GM19328 (cell line): ENCODE measurements at regions not wholly inside any gene's neighbourhood (a gene's known extent, or its start where the extent isn't known, plus 50 kb on each side); places are given as distances from the start of the nearest gene placed in this dataset.

Experiments used
- ATAC-seq: cut with Tn5 transposase; IDR thresholded peaks from one replicate; pipeline ENCODE4 v1.9.1; 2021; ENCODE audit warnings: mild to moderate bottlenecking, moderate library complexity; ENCODE audit not compliant: unreplicated experiment

DNA sequence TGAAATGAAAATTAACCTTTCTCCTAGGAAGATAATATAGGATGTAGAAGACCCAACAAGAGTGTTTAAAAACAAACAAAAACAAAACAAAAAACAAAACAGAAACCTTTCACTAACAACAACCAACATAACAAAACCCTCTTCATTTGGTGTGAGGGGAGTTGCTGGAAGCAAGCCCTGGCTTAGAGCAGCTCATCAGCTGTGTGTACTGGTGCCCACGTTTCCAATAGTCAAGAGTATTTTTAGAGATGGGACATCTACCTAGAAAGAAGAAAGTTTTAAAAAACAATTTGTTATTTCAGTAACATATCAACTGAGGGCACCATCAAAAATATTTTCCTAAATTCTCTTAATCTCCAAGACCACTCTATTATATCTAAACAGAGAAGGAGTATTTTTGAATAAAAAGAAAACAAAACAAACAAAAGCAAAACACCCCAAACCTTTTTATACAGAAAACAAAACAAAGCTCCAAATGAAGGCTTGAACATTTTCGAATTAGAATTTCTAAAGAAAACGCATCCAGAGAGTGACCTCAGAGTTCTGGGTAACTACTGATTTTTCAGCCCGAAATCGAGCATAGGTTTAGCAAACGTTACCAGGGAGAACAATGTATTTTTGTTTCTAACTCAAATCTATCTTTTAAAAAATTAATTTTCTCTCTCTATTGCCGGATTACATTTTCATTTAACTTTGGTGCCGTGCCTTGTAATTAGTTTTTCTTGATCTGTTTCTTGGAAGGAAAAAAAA lies 134.6 kb downstream of the INSIG2 start:
- ATAC-seq = no peak

DNA sequence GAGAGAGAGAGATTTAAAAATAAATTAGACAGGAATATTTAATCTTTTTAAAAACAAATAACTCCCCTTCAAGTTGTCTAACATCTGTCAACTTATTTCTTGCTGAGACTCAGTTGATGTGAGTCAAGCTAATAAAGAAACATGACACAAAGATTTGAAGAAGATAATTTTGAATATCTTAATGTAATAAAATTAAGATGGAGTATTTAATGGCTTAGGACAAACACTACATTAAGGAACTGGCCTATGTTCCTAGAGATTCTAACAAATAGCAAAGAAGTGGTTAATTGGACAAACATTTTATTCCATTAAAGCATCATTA lies 134.0 kb downstream of the INSIG2 start:
- no peak for ATAC-seq

DNA sequence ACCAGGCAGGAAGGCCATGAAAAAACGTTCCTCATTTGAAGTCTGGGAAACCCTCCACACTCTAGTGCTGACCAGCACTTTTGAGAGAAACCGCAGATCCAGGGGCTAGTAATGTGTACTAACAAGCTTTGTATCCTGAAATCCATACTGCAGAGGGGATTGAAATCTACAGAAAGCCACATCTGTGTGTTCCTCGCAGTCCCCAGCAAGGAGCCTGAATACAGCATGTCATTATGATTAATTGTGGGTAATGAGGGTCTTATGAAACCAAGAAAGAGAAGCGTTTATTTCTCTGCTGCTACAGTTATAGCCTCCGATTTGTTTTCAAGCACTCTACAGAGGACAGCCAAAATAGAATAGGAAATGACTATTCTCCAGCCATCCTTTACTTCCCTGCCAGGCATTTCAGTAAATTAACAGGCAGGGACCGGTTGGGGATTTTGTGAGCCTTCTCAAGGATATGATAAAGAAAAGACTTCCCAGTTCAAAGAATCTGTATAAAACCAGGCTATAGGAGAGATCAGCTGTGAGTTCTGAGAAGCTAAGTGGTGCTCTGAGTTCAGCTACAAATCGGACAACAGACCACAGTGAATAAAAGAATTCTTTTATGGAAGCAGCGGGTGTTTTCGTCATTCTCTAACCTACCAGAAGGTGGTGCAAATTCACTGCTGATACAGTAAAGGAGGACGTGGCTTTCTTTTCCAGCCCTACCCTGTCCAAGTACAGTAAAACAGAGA lies 133.4 kb downstream of the INSIG2 start:
- peak; percentile 44 for ATAC-seq

DNA sequence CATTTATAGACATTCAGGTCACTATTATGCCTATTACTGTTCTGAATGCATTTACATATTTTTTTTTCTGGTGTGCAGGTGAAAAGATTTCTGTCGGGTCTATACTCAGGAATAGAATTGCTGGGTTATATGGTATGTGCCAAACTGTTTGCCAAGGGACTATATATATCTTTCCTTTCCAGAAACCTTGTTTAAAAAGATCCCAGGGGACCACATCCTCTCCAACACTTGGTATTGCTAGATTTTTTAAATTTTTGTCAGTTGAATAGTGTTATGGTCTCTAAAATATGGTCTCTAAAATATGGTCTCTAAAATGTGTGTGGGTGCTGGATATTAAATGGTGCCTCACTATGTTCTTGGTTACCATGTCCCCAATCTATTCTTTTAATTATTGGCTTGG lies 131.3 kb downstream of the INSIG2 start:
- ATAC-seq = no peak

DNA sequence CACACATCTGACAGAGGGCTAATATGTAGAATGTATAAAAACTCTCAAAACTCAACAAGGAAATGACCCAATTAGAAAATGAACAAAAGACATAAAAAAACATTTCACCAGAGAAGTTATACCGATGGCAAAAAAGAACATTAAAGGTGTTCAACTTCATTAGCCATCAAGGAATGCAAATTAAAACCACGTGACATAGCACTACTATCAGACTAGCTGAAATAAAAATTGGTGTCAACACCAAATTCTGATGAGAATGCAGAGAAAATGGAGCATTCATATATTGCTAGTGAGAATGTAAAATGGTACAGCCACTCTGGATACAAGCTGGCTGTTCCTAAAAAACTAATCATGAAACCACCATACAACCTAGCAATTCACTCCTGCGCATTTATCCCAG lies 128.0 kb downstream of the INSIG2 start:
- no peak for ATAC-seq

DNA sequence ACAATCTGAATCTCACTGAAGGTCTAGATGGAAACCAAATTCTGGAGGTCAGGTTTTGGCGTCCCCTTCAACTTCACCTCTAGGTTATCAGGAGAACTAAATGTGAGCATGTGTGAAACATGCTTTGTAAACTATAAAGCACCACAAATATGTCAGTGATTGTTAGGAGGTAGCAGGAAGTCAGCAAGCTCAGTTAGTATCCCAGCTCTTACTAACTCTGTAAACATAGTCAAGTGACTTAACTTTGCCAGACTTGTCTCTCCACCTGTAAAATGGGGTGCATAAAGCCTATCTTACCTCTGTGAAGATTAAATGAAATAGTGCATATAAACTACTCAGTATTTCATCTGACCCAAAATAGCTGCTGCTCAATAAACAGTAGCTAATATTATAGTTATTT lies 121.5 kb downstream of the INSIG2 start:
- no peak for ATAC-seq

DNA sequence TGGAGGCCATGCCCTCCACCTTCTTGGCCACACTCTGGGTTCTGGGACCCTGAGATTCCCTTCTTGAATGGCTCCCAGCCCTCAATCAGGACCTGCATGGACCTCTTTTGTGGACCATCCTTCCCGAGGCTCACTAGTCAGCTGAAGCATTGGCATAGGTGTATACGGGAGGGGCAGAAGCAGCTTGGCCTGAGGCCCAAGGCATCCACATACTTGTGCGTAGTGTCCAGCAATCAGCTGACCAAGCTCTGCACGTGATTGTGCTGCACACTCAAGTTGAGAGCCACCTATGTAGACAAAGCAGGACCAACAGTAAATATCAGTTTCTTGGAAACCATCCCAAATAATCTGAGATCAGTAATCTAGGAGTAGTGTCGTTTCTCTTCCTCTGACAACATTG lies 119.6 kb downstream of the INSIG2 start:
- no peak for ATAC-seq

DNA sequence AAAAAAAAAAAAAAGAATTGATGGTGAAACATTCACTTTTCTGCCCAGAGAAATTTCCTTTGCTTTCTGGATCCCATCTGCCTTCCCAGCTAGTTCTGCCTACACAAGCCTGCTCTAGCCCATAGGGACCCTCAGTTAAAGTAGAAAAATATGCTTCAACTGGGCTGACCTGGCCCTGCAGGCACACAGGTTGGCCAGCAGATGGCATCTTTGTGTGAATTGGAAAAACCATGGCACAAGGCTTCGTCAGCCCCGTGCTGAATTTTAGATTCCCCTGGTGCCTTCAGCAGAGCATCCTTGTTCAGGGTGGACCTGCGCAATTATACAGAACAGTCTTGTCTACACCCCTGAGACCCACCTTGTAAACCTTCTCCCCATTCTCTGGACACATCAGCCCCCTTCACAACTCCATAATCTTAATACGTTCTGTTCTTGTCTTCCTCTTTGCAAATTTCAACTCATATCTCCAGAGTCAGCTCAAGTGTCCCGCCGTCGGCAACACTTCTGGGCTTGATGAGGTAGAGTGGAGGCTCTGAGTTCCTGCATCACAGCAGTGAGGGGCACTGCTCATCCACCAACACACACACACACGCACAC lies 114.5 kb downstream of the INSIG2 start:
- peak; percentile 84 for ATAC-seq

DNA sequence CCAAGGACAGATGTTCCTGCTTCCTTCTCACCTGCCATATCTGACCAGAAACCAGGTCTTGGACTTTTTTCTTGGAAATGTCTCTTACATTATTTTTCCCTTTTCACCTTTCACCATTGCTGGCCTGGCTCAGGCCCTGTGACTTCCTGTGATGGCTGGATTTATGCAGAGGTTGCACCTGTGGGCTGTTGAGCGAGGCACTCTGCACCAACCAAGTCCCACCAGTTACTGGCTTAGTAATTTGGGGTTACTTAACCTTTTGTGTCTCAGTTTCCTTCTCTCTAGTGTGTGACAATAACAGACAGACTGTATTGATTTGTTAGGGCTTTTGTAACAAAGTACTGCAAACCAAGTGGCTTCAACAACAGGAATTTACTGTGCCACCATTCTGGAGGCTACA lies 110.0 kb downstream of the INSIG2 start:
- ATAC-seq = no peak

DNA sequence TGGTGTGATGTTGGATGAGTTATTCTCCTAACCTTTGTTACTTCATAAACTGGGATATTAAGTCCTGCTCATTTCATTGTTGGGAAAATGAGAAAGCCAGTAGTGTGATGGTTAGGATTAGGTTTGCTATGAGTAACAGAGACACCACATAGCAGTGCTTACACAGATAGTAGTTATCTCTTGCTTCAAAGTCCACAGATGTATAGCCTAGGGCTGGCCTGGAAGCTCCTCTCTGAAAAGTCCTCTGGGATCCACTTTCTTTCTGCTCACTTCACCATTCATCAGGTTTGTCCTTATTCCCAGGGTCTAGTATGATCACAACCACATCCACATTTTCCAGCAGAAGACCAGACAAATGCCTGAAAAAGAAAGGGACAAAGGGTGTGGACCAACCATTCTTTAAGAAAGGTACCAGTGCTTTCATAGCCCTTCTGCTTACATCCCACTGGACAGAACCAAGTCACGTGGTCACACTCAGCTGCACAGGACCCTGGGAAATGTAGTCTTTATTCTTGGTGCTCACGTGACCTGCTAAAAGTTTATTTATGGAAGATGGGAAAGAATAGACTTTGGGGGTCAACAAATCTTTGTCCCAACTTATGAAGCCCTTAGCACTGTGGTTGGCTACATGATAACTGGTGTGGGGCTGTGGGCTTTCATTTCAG lies 108.9 kb downstream of the INSIG2 start:
- ATAC-seq = no peak

DNA sequence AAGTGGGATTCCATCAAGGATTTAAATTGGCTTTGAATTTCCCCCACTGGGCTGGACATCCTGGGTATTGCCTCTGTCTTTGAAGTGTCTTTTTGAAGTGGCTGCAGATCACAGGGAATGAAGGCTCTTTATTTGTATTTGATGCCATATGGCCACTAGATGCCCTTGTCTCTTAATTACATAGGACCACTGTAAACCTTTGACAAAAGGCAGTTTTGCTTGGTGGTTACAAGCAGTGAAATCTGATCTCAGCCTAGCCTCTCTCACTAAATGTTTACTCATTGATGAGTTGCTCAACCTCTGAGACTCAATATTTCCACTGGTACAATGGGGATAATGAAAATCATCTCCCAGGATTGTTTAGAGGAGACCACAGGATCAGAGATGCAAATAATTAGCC lies 102.2 kb downstream of the INSIG2 start:
- ATAC-seq = no peak

DNA sequence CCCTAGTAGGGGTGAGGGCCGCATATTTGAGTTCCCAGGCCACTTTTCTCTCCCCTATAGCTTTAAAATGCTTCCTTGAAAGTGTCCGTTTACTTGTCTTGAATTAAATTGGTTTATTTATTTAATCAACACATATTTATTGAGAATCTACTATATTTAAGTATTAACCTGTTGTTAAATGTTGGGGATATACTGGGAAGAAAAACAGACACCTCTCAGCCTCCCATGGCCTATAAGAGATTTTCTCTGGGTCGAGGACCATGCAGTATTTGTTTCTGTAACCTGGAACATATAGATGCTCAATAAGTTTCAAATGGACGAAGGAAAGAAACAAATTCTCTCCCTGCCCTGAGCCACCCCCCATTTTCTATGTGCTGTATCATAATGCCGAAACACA lies 98.6 kb downstream of the INSIG2 start:
- ATAC-seq = no peak

DNA sequence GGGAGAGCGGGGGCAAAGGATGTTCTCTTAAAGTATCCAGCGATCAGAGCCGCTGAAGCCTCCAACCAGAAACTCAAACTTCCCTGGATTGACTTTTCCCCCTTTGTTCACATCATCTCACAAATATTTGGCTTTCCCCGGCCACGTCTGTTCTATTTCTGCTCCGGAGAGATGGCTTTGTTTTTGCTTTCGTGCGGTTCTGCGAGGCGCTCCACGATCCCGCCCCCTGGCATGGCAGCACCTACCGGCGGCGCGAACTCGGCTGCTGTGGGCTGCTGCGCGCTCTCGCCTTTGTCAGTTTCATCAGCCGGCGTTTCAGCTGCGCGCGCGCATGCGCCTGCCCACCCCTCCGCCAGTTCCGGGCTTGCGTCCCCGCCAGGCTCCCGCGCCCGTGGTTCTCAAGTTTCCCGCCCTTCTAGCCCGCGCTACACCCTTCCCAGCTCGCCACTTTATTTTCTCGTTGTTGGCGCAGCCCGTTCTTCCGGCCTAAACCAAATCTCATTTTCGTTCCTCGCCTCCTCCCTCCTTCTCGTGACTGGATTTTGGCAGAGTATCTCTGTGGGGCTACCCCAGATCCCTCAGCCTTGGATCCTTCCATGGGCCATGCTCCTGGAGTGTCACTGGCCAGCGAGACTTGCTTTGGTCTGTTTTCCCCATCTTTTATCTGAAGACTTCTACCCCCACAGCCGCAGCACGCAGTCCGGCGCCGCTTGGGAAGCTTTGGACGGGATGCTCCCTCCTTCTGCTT lies 98.0 kb downstream of the INSIG2 start:
- peak; percentile 87 for ATAC-seq

DNA sequence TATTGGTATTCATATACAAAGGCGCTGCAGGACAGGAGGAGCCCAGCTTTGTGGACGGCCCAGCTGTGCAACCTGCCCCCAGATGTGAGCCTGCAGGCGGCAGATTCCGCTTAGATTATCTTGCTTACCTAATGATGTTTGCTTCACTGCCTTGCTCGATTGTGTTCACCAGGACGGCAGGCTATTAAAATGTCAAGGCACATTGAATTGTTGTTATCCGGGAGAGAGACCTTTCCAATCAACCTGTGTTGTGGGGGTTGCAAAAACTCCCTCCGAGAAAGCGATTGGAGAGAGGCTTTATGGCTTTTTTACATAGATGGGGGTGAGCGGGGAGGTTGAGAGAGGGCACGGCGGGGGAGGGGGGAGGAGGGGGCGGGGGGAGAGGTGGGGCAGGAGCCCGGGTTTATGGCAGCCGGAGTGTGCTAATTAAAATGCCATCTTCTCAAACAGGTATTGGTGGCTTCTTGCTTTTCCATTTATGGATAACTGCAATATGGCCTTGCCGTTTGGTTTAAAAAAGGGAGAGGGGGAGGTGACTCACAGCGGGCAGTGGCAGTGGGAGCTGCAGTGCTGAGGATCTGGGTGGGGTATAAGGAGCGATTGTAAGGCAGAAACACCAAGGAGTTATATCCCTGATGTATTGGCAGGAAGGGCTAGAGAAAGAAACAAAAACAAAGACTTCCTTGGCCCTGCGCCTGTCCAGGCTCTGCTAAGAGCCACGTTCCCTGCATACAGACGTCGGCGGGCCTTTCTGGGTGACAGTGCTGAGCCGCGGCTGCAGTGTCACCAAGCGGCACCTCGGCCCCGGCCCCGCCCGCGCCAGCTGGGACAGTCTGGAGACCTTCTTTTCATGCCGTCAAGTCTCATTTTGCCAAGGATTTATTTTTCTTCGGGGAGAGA lies 97.2 kb downstream of the INSIG2 start:
- ATAC-seq = peak; percentile 80

DNA sequence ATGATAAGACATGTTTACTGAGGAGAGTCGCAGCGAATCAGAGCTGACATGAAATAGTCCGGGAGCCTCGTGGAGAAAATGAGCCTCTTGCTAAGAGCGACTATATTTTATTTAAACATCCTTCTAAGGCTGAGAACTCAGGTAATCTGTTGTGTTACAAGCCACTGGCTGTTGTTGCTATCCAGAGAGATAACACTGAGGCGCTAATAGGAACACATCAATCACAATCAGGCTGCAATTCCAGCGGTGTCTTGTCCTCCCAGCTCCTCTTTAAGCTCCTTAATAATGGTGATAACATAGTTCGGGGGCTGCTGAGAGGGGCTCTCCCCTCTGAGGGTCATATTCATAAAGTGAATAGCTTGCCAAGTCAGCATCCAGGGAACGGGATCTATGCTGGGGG lies 95.1 kb downstream of the INSIG2 start:
- ATAC-seq = no peak

DNA sequence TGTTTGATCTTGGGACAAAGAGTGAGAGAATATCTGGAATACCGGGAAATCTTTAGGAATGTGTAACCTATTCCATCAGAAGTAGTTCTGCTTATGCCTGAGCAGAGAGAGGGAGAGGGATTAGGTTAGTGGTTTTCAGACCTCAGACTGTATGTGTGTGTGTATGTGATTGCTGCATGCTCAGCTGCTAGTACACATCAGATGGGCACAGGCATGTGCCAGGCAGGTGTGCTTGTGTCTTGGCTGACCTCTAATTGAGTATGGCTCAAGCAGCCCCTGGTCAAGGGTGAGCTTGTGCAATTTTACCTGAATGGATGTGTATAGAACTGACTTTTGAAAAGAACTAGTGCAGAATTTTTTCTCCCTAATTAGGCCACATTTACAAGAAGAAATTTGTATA lies 91.2 kb downstream of the INSIG2 start:
- no peak for ATAC-seq

DNA sequence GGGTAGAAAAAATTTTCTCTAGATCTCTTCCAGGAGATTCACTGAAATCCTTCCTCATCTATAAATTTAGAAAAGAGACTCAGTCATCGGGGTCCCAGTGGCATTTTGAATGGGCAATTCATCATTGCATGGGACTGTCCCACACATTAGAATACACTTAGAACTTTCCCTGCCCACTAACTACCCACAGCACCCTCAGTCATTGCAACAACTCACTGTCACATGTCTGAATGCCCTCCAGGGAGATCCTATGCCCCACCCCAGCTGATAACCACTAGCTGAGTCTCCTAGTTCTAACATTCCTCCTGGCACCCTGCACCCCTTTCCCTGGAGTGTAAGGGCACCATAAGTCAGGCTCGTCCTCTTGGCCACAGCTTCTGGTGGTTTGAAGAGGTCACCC lies 89.6 kb downstream of the INSIG2 start:
- no peak for ATAC-seq

DNA sequence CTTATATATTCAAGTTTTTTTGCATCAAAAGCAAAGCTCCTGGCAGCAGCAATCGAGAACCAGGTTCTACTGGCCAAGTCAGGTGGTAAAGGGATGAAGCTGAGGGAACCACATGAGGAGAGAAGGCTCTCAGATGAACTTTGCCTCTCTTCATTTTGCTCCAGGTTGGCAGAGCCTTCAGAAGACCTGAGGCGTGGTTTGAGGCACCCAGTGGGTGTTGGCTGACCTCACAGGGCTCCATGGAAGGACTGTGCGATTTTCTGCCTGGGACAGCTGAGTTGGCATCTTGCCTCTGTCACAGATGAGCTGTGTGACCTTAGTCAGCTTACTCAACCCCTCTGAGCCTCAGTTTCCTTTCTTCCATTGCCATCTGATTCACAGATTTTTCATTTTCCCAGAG lies 89.0 kb downstream of the INSIG2 start:
- ATAC-seq = no peak

DNA sequence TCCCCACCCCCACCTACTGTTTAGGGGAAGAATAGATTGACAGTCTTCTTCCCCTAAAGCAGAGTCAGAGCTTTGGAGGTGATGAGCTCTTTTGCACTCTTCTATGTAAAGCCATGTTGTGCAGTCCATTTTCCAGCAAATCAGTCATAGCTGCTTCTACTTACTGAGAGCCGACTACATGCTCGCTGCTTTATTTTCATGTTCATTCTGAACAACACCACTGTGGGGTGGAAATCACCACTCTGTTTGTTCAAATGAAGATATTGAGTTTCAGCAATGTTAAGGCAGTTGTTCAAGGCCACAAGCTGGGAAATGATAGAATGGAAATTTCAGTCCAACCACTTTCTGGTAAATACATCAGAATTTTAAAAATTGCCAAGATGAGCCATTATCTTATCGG lies 88.3 kb downstream of the INSIG2 start:
- no peak for ATAC-seq

DNA sequence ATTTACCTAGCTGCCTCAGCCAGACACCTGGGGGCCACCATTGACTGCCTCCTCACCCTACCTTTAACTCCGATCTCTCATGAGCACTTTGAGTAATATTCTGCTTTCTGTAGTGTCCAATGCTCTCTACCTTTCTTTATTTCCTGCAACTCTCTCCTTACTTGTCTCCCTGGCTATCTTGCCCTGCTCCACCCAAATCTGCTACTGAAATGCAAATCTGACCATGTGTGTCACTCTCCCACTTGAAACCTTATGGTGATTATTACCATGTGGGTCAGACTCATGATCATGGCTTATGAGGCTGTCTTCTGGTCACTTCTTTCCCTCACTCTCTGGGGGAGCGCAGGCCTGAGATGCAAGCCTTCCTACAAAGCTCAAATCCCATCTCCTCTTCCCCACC lies 83.3 kb downstream of the INSIG2 start:
- ATAC-seq = no peak
